GM18508 (cell line): ENCODE measurements at regions not wholly inside any gene's neighbourhood (a gene's known extent, or its start where the extent isn't known, plus 50 kb on each side); places are given as distances from the start of the nearest gene placed in this dataset.
A peak's percentile ranks its signal among the peaks of the same experiment; 100 is the strongest.
"Not testable (repeated sequence)": the region's sequence is repeated elsewhere in the genome, so short reads cannot be mapped to it uniquely, and the experiment has no call there.

Experiments used
- ATAC-seq: cut with Tn5 transposase; IDR thresholded peaks from one replicate; pipeline ENCODE4 v1.9.1; 2021; ENCODE audit warnings: moderate number of reproducible peaks; ENCODE audit not compliant: insufficient read depth, unreplicated experiment

- ATAC-seq, result no peak
These were observed 50.5 kb upstream of the MAP4K3 start for GRCh38 chr2:39487398-39488250.

GRCh38 chr2:39488450-39488849 is 51.4 kb upstream of the MAP4K3 start:
- no peak for ATAC-seq

DNA sequence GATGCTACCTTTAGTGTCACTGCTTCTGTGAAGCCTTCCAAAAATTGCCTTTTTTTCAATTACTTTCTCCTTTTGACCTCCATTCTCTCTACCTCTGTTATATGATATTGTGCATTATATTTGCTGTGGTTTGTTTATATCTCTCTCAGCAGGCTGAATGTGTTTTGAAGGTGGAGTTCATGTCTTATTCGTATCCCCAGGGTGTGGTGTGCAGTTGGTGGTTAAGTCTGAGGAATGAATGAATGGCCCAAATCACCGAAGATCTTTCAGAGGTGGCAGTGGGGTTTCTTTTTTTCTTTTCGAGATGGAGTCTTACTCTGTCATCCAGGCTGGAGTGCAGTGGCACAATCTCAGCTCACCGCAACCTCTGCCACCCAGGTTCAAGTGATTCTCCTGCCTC is 53.5 kb upstream of the MAP4K3 start:
- no peak for ATAC-seq

DNA sequence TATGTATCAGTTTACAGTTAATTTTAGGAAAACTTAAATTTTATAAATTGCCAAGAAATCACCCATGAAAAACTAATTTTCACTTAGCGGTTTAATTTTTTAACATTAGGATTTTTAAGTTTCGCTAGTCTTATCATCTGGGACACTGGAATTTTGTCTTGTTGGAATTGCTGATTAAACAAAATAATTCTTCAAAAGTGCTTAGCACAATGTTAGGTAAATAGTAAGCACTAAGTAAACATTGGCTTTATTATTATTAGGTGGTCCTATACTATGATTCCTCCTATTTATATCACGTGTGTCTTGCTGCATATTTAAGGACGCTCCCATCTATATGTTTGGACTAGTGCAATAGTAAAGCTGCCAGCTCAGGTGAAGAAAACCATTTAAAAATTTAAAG is 54.6 kb upstream of the MAP4K3 start:
- ATAC-seq, result no peak

DNA sequence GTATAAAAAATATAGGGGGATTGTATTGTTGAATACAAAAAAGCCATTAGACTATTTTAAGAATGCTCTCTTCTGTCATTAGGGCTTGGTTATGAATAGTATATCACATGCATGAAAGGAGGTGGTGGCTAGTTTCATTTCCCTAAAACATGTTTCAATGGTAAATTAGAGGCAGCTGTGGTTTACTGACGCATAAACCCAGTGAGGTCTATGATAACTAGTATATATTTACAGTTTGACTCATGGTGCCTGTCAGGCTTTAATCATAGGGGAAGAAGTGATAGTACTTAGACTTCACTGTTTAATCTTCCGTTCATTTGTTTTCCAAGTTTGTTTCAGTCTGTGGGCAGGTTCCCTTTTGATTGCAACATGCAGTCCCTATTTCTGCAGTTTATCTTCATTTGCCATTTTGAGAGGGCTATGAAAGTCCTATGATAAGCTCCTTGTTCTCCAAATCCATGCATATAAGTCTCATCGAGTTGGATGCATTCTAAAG is 55.1 kb upstream of the MAP4K3 start:
- peak; percentile 97 for ATAC-seq

DNA sequence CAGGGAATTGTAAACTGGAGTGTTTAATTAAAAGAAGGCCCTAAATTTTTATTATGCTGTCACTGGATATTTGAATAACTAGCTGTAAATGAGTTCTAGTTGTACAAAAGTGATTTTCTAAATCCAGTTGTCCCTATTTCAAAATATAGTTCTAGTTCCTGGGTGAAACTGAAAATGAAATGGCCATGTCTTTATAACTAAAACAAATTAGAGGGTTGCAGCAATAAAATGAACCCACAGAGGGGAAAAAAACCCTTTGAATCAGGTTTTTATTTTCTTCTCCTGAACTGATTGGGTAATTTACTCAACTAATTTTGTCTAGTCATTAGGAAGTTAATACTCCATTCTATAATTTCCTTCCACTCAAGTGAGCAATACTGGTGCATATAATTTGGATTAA is 55.6 kb upstream of the MAP4K3 start:
- no peak for ATAC-seq

DNA sequence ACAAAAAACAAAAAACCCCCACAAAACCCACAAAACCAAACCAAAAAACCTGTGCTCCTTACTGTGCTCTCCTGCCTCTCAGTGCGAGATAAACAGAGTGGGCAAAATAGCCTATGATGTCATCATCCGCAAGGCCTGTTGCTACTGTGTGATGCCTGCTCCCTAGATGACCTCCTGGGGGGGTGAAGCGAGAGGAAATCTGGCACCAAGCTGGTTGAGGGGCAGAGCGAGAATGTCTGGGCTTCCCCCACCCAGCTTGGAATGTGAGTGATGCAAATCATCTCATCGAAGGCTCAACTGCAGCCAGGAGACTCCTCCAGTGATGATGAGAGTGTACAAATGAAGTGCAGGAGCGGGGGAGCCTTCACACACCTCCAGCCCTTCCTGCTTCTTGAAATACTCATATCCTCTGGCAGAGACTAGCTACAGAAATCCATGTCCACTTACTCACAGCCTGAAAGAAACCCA is 57.7 kb upstream of the MAP4K3 start:
- peak; percentile 34 for ATAC-seq

GRCh38 chr2:39497082-39497801 is 60.2 kb upstream of the MAP4K3 start:
- ATAC-seq, result no peak

- ATAC-seq, result not testable (repeated sequence)
These were observed 61.1 kb upstream of the MAP4K3 start for GRCh38 chr2:39498176-39498575.

DNA sequence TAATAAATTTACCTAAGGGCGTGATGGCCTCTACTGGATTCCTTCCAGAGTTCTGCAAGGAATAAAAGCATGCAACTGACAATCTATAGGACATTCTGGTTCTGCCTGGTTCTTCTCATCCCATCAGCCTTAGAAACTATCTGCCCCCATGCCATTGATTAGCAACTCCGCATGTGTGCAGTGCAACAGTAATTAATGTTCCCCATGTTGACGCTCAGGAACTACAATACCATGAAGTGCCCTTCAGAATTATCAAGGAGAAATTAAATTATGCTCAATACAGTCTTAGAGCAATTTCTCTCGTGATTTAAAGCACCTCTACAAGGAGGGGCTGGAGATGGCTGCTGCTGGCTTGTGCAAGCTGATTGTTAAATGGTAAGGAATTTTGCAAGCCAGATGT is 61.7 kb upstream of the MAP4K3 start:
- no peak for ATAC-seq

GRCh38 chr2:39499336-39499735 is 62.3 kb upstream of the MAP4K3 start:
- no peak for ATAC-seq

DNA sequence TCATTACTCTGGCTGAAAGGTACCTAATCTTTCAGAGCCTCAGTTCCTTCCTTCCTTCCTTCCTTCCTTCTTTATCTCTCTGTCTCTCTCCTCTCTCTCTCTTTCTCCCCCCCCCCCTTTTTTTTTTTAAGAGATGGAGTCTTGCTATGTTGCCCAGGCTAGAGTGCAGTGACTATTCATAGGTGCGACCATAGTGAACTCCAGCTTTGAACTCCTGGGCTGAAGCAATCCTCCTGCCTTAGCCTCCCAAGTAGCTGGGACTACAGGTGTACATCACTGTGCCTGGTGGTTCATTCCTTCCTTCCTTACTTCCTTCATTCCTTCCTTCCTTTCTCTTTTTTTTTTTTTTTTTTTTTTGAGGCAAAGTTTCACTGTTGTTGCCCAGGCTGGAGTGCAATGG is 64.3 kb upstream of the MAP4K3 start:
- no peak for ATAC-seq

- ATAC-seq, result no peak
These were observed 66.2 kb upstream of the MAP4K3 start for GRCh38 chr2:39503277-39503676.

DNA sequence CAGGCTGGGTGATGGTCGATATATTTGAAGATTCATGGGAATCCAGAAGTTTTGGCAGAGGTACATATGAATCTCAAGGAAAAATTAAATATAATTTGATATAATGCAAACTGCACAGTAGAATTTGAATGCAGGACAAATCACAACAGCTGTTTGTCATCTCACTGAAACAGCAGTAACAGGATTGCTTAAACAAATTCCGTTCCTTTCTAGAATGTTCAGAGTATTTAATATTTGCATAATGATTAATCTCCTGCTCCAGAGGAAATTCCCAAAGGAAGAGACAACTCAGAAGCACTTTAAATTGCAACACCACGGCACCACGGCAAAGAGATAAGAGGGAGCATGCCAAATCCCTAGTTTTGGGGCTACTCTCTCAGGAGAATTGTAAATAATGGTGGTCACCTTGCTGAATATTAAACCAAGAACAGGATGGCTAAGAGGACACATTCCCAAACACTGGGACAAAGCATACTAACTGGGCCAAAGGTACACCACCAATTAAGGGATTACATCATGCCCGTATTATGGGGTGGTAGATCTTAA is 67.8 kb upstream of the MAP4K3 start:
- ATAC-seq, result no peak

DNA sequence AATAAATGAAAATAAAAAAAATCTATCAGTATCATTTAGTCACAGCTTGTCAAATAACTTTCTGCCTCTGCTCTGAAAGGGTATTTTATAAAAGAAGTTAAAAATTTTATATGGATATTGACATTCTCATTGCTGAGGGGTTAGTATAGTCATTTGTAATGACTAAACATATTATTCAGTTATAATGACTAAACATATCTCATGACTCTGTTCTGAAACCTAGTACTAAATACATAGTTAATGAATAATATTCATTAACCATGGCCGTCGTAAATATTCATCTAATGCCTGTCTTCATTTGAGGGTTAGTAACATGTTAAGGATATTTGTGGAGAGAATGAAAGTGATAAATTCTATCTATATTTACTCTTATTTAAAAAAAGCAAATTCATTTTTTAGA is 69.1 kb upstream of the MAP4K3 start:
- ATAC-seq, result peak; percentile 80

GRCh38 chr2:39508198-39508597 is 71.1 kb upstream of the MAP4K3 start:
- ATAC-seq, result no peak

GRCh38 chr2:39510140-39510539 is 73.1 kb upstream of the MAP4K3 start:
- ATAC-seq, result no peak

DNA sequence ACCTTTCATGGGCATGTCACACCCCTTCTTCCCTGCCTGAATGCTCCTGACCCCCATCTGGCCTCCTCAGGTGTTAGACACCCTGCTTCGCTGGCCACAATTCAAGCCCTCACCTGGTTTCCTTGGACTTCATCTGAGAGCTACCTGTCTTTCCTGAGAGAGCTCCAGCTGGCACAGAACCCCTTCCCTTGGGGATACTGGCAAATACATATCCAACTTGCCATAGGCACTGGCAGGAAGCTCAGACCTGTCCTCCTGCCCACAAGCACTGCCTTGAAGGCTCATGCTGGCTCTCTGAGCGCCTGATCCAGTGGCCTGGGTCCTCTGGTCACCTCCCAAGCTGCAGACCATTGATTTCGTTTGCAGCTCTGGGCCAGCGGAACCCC is 74.1 kb upstream of the MAP4K3 start:
- no peak for ATAC-seq

DNA sequence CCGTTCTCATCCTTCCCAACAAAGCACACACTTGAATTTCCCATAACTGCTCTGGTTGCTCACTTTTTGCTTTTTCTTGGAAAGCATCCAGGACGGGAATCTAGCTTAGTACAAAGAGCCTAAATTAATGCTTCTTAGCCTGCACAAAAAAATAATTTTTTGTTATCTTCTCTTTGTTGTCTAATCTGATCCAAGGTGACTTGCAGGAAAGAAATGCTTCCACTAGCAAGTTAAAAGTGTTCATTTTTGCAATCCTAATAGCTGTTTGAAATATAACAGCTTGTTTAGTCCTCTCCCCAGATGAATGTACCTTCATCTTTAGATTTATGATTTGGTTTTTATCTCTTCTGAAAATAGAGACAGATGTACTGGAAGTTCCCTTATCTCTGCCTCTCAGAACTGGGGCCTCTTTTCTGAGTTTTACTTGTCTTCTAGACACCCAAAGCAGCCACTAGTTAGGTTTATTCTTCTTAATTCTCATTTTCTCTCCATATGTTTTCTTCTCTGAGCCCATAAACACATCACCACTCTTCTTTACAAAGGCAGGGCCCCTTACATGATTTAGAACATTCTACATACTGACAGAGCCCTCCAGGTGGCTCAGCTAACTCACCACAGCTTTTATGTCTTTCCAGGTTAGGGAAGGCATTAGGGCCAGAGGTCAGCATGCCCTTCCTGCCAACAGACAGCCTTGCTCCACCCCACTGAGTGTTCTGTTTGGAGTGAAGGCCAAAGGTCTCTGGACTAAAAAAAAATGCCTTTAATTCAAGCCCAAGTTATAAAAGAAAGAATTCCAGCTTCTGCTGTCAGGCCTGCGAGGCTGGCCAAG is 74.7 kb upstream of the MAP4K3 start:
- ATAC-seq, result no peak

- ATAC-seq, result no peak
These were observed 75.4 kb upstream of the MAP4K3 start for GRCh38 chr2:39512434-39512935.
